ENCODE measurements at regions not wholly inside any gene's neighbourhood (a gene's known extent, or its start where the extent isn't known, plus 50 kb on each side); places are given as distances from the start of the nearest gene placed in this dataset.

DNA sequence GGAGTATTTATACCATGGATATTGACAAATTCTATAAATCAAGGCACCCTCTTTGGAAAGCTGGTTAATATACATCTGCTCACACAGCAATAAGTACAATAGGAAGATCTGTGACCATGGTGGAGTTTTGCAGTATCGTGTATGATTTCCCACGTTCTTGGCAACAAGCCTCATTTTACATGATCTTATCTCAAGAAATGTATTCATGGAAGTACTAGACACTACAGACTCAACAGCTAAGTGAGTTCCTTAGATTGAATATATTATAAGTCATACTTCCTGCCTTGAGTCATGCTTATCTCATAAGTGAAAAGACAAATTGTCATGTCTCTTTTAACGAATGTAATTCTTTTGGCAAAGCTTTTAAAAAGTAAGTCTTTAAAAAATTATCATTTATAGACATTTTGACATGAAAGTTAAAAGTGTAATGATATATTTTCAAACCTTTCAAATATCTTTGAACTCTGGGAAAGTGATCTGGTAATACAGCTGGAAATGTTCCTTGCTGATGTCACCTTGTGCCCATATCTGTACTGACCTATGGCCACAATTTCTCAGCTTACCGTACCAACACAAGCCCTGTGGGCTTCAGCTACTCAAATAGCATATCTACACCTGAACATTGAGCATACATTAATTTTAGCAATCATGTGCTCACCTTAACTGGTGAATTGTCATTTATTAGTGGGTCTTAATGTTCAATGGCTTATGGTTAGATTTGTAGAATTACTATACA is 130.3 kb upstream of the TMC3 start:
- H3K27me3 ChIP-seq (replicated peaks; ENCODE audit: control insufficient read depth, insufficient read depth, low read length) = no peaks in the 10 kb centered on the region
- H3K36me3 ChIP-seq (ENCODE audit: control insufficient read depth, insufficient read depth, low read length) = no peaks in the 10 kb centered on the region
- no peak overlapping the region for H3K4me3 ChIP-seq (replicated peaks; ENCODE audit: low read depth, low read length)
- DNase-seq (ENCODE audit: extremely low read depth, insufficient read length) = no peak
- TF ChIP-seq, protein P1, sequence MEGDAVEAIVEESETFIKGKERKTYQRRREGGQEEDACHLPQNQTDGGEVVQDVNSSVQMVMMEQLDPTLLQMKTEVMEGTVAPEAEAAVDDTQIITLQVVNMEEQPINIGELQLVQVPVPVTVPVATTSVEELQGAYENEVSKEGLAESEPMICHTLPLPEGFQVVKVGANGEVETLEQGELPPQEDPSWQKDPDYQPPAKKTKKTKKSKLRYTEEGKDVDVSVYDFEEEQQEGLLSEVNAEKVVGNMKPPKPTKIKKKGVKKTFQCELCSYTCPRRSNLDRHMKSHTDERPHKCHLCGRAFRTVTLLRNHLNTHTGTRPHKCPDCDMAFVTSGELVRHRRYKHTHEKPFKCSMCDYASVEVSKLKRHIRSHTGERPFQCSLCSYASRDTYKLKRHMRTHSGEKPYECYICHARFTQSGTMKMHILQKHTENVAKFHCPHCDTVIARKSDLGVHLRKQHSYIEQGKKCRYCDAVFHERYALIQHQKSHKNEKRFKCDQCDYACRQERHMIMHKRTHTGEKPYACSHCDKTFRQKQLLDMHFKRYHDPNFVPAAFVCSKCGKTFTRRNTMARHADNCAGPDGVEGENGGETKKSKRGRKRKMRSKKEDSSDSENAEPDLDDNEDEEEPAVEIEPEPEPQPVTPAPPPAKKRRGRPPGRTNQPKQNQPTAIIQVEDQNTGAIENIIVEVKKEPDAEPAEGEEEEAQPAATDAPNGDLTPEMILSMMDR (IDR thresholded peaks at IDR 0.05; ENCODE audit: insufficient read depth, low read length, poor library complexity, severe bottlenecking) = no peak

DNA sequence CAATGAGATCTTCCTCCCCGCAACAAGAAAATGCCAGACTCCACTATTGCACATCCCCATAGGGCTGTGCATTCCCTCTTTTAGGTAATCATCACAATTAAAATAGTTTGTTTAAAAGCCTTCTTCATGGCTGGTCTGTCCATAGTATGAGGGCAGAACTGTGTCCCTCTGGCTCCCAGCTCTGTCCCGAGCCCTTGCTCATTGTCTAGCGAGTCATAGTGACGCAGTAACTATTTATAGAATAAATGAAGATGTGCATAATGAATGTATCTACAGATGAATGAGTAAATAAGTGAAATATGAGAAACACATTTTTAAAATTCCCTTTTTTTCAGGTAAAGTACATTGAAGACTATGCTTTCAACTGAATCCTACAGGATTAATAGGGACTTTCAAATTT is 128.4 kb upstream of the TMC3 start:
- H3K4me3 ChIP-seq (replicated peaks; ENCODE audit: low read depth, low read length) = no peak overlapping the region
- H3K27me3 ChIP-seq (replicated peaks; ENCODE audit: control insufficient read depth, insufficient read depth, low read length) = no peaks in the 10 kb centered on the region
- no peak for DNase-seq (ENCODE audit: extremely low read depth, insufficient read length)
- no peaks in the 10 kb centered on the region for H3K36me3 ChIP-seq (ENCODE audit: control insufficient read depth, insufficient read depth, low read length)
- TF ChIP-seq, protein P1 (IDR thresholded peaks at IDR 0.05; ENCODE audit: insufficient read depth, low read length, poor library complexity, severe bottlenecking) = no peak

DNA sequence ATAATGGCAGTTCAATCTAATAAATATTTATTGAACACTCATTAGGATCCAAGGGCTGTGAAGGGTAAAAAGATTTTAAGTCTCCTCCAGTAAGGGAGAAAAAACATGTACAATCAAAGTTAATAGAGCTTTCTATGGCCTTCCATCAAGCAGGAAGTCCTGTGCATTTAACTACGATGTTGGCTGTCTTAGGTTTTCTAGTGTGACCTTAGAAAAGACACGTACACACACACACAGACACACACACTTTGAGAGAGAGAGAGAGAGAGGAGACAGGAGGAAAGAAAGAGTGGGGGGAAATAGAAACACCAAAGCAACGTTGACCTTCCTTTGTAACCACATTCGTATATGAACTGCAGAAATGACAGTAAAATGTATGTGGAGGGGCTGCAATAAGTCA is 126.1 kb upstream of the TMC3 start:
- H3K36me3 ChIP-seq (ENCODE audit: control insufficient read depth, insufficient read depth, low read length) = no peaks in the 10 kb centered on the region
- no peak overlapping the region for H3K4me3 ChIP-seq (replicated peaks; ENCODE audit: low read depth, low read length)
- no peak for DNase-seq (ENCODE audit: extremely low read depth, insufficient read length)
- no peaks in the 10 kb centered on the region for H3K27me3 ChIP-seq (replicated peaks; ENCODE audit: control insufficient read depth, insufficient read depth, low read length)
- TF ChIP-seq, protein P1 (IDR thresholded peaks at IDR 0.05; ENCODE audit: insufficient read depth, low read length, poor library complexity, severe bottlenecking) = no peak

DNA sequence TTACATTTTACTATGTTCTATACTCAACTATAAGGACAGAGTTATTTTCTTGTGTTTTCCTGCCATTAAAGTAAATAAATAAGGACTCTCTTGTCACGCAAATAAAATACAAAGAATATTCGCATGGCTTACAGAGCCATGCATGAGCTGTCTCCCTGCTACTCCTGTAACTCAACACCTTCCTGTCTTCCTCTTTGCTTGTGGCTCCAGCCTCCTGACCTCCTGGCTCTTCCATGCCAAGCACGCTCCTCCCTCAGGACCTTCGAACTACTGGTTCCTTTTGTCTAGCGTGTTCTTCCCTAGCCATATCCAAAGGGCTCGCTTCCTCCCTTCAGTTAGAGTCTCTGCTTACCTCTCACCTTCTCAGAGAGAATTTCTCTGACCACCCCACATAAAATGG is 124.3 kb upstream of the TMC3 start:
- DNase-seq (ENCODE audit: extremely low read depth, insufficient read length) = no peak
- Histone ChIP-seq H3K36me3 (ENCODE audit: control insufficient read depth, insufficient read depth, low read length) (no peaks in the 10 kb centered on the region), H3K27me3 (replicated peaks; ENCODE audit: control insufficient read depth, insufficient read depth, low read length) (no peaks in the 10 kb centered on the region), H3K4me3 (replicated peaks; ENCODE audit: low read depth, low read length) (no peak overlapping the region)
- TF ChIP-seq, protein P1 (IDR thresholded peaks at IDR 0.05; ENCODE audit: insufficient read depth, low read length, poor library complexity, severe bottlenecking) = no peak

DNA sequence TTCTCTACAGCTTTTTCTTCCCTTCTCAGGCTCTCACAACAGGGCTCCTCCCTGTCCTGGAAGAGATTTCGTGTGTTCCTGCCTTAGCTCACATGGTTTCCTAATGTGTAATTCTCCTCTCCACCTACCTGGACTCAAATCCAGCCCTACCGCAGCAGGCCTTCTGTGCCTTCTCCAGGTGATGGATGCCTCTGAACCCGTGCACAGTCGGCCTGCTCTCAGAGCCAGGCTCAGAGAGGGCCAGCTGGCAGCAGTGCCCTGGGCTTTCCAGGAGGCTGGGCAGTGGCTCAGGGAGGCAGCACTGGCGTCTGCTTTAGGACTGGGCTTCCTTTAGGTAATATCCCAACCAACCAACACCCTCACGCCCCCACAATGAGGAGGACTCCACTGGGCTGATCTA is 123.2 kb upstream of the TMC3 start:
- DNase-seq (ENCODE audit: extremely low read depth, insufficient read length) = no peak
- Histone ChIP-seq H3K27me3 (replicated peaks; ENCODE audit: control insufficient read depth, insufficient read depth, low read length) (no peaks in the 10 kb centered on the region), H3K36me3 (ENCODE audit: control insufficient read depth, insufficient read depth, low read length) (no peaks in the 10 kb centered on the region), H3K4me3 (replicated peaks; ENCODE audit: low read depth, low read length) (no peak overlapping the region)
- TF ChIP-seq, protein P1 (IDR thresholded peaks at IDR 0.05; ENCODE audit: insufficient read depth, low read length, poor library complexity, severe bottlenecking) = no peak

Measured in GM06990 (cell line).